ENCODE measurements at regions not wholly inside any gene's neighbourhood (a gene's known extent, or its start where the extent isn't known, plus 50 kb on each side); places are given as distances from the start of the nearest gene placed in this dataset.

DNA sequence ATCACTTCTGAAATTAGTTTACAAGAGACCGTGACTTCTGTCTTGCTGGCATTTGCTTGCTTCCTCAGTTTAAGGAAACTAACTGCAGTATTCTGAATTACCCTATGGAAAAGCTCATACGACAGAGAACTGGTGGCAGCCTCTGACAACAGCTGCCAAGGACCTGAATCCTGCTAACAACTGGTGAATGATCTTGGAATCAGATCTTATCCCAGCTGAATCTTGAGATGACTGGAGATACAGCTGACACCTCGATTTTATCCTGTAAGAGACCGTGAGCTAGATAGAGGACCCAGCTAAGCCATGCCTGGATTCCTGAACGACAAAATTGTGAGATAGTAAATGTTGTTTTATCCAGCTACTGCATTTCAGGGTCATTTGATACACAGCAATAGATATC is 202.3 kb downstream of the OGFRL1 start:
- TF ChIP-seq CTCF (IDR thresholded peaks at IDR 0.05) (no peak), POLR2AphosphoS5 (IDR thresholded peaks at IDR 0.05) (no peak)

Data from prostate gland (tissue), 2 donors.